Body of pancreas (tissue), 4 donors: ENCODE measurements at regions not wholly inside any gene's neighbourhood (a gene's known extent, or its start where the extent isn't known, plus 50 kb on each side); places are given as distances from the start of the nearest gene placed in this dataset.

Experiments
- ATAC-seq: fragments of 150-250 bp; one replicate; pipeline ENCODE4 v1.9.1; 2016
- DNase-seq, 4 donors: peaks; one replicate each; pipeline ENCODE4 v3.0.0-alpha.2; 2019
- H3K27ac ChIP-seq, 4 donors: fragments of 200-600 bp; sonication (generic); 1 replicate in 3 of 4; 2 replicates in 1 of 4; pipeline versions ENCODE4 v1.5.1 to v1.6.1; 2016 to 2019; ENCODE audit warnings: mild to moderate bottlenecking in 1 of 4, mixed read lengths in 1 of 4, moderate library complexity in 1 of 4
- H3K27me3 ChIP-seq, 2 donors: fragments of 200-600 bp; sonication (generic); one replicate each; pipeline ENCODE4 v1.6.0; 2016; ENCODE audit warnings: mild to moderate bottlenecking in 1 of 2
- H3K36me3 ChIP-seq, 2 donors: fragments of 200-600 bp; sonication (generic); replicated peaks in 1 of 2; 2 replicates each; pipeline ENCODE4 v1.5.1; 2016; ENCODE audit warnings: low read depth in 2 of 2; ENCODE audit not compliant: insufficient read depth in 1 of 2
- H3K4me1 ChIP-seq: fragments of 200-600 bp; sonication (generic); one replicate; pipeline ENCODE4 v1.6.0; 2016
- H3K4me3 ChIP-seq, 2 donors: fragments of 200-600 bp; sonication (generic); 1 replicate in 1 of 2; 2 replicates in 1 of 2; pipeline ENCODE4 v1.5.1; 2016 to 2019
- H3K9me3 ChIP-seq, 3 donors: fragments of 200-600 bp; sonication (generic); 1 replicate in 2 of 3; 2 replicates in 1 of 3; pipeline ENCODE4 v1.5.1; 2016
- POLR2A ChIP-seq, 3 donors: fragments of 450-650 bp; IDR thresholded peaks; one replicate each; pipeline ENCODE4 v1.6.1; 2016; ENCODE audit warnings: antibody characterized with exemption in 3 of 3, mild to moderate bottlenecking in 2 of 3
- WGBS, 2 donors: methylation state at CpG; one replicate each; pipeline ENCODE4 v1.1.5; 2017; 5-methylcytosine and 5-hydroxymethylcytosine counted together
- intact Hi-C: fragments of 100-400 bp; cut with DNase I; formaldehyde crosslinking; loops from one replicate; pipeline ENCODE4 v1.15.1; 2023
- TF ChIP-seq, protein P1 (sequence below), 7 experiments: fragments of 450-650 bp in 4 of 7; fragments of 200-600 bp in 3 of 7; sonication (generic) in 3 of 7; IDR thresholded peaks; one replicate each; pipeline ENCODE4 v1.5.1; 2016 to 2019; ENCODE audit warnings: antibody characterized with exemption in 7 of 7

DNA sequence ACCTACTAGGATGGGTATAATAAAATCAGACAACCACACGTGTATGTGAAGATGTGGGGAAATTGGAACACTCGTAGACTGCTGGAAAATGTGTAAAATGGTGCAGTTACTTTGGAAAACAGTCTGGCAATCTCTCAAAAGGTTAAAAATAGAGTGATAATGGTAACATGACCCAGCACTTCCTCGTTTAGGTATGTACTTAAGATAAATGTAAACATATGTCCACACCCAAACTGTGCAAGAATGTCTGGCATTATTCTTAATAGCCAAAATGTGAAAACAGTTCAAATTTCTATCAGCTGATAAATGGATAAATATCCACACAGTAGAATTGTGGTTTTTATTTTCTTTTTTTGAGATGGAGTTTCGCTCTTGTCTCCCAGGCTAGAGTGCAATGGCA lies 272.8 kb downstream of the ZNF248 start:
- Histone ChIP-seq H3K9me3 (no peaks in the 10 kb centered on the region), H3K4me1 (no peaks in the 10 kb centered on the region), H3K4me3 (no peak overlapping the region), H3K27ac (no peak overlapping the region), H3K27me3 (no peaks in the 10 kb centered on the region), H3K36me3 (no peaks in the 10 kb centered on the region)
- intact Hi-C loops: no loop called here
- no peak for TF ChIP-seq POLR2A (IDR thresholded peaks at IDR 0.05)
- TF ChIP-seq, protein P1, sequence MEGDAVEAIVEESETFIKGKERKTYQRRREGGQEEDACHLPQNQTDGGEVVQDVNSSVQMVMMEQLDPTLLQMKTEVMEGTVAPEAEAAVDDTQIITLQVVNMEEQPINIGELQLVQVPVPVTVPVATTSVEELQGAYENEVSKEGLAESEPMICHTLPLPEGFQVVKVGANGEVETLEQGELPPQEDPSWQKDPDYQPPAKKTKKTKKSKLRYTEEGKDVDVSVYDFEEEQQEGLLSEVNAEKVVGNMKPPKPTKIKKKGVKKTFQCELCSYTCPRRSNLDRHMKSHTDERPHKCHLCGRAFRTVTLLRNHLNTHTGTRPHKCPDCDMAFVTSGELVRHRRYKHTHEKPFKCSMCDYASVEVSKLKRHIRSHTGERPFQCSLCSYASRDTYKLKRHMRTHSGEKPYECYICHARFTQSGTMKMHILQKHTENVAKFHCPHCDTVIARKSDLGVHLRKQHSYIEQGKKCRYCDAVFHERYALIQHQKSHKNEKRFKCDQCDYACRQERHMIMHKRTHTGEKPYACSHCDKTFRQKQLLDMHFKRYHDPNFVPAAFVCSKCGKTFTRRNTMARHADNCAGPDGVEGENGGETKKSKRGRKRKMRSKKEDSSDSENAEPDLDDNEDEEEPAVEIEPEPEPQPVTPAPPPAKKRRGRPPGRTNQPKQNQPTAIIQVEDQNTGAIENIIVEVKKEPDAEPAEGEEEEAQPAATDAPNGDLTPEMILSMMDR (IDR thresholded peaks at IDR 0.05): no peak
- no peak for ATAC-seq
- 21 to 25% methylated on average over 4 of the region's 4 CpGs for WGBS, 2 donors
- DNase-seq: no peak

DNA sequence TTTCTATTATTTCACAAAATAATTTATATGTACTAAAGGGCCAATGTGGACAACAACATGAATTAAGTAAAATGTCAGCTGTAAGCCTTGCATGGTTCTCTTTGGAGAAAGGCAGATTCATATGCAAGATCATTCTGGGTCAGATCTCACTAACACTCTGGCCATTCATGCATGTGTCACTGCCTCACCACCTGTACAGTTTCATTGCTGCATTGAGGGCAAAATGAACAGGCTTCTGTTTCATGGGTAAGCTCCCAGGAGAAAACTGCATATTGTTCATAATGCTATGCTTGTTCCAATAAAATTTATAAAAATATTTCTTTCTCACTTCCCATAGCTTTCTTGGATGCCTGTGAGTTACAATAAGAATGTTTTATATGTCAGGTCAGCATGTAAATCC lies 275.2 kb downstream of the ZNF248 start:
- Histone ChIP-seq H3K4me1 (no peaks in the 10 kb centered on the region), H3K9me3 (no peaks in the 10 kb centered on the region), H3K27ac (no peak overlapping the region), H3K27me3 (no peaks in the 10 kb centered on the region), H3K36me3 (no peaks in the 10 kb centered on the region), H3K4me3 (no peak overlapping the region)
- intact Hi-C loops: no loop called here
- DNase-seq (no peak), ATAC-seq (no peak)
- TF ChIP-seq, protein P1 (IDR thresholded peaks at IDR 0.05): no peak
- no peak for TF ChIP-seq POLR2A (IDR thresholded peaks at IDR 0.05)

DNA sequence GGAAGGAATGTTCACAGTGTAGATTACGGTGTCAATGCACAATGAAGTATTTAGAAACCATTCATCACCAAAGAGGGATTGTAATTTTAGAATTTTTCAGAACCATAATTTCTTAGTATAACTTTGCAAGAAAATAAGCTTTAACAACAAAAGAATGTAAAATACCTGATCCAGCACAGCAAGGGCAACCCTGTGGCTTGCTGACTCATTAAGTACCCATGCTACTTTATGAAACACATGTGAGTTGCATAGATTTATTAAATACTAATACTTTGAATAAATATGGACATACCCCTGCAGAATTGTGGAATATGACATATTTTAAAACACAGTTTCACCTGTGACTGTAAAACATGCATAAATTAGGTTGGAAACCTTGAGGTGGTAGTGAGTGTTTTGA lies 281.3 kb downstream of the ZNF248 start:
- ATAC-seq (no peak), DNase-seq (no peak)
- intact Hi-C loops: no loop called here
- Histone ChIP-seq H3K27ac (no peak overlapping the region), H3K36me3 (no peaks in the 10 kb centered on the region), H3K4me3 (no peak overlapping the region), H3K9me3 (no peaks in the 10 kb centered on the region), H3K4me1 (no peaks in the 10 kb centered on the region), H3K27me3 (no peaks in the 10 kb centered on the region)
- TF ChIP-seq, protein P1 (IDR thresholded peaks at IDR 0.05): no peak
- TF ChIP-seq POLR2A (IDR thresholded peaks at IDR 0.05): no peak
- 41 to 68% methylated on average over 1 of the region's 1 CpG for WGBS, 2 donors

DNA sequence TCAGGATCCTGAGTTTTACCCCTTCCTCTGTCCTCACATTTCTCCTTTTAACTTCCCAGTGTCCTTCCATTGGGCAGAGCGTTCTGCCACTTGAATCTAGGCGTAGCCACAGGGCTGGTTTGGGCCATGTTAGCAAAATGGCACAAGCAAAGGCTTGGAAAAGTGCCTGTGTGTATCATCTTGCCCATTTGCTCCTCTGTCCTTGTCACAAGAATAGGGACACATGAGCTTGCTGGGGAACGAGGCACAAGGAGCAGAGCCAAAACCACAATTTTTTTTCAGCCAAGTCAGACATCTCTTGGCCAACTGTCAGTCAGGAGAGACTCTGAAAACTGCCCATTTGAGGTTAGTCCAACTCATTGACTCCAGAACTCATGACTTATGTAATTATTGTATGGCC lies 285.2 kb downstream of the ZNF248 start:
- Histone ChIP-seq H3K27me3 (no peaks in the 10 kb centered on the region), H3K4me1 (no peaks in the 10 kb centered on the region), H3K36me3 (no peaks in the 10 kb centered on the region), H3K27ac (no peak overlapping the region), H3K9me3 (no peaks in the 10 kb centered on the region), H3K4me3 (no peak overlapping the region)
- ATAC-seq (no peak), DNase-seq (no peak)
- intact Hi-C loops: no loop called here
- 24 to 36% methylated on average over 3 of the region's 3 CpGs for WGBS, 2 donors
- no peak for TF ChIP-seq POLR2A (IDR thresholded peaks at IDR 0.05)
- TF ChIP-seq, protein P1 (IDR thresholded peaks at IDR 0.05): no peak

DNA sequence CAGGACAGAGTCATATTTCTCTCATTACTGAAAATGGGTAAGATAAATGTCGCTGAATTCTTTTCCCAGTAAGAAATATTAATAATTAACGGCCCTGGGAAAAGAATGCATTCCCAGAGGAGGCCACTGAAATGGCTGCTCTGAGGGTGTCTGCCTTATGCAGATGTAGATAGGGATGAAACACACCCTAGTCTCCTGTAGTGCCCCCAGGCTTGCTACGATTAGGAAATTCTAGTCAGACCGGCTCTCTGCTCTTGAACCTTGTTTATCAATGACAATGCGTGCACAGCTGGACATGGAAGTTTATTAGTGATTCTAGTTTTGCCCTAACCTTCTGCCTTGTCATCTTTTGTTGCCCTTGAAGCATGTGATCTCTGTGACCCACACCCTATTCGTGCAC lies 291.1 kb downstream of the ZNF248 start:
- no peak for DNase-seq
- intact Hi-C loops: no loop called here
- Histone ChIP-seq H3K4me1 (no peaks in the 10 kb centered on the region), H3K36me3 (no peaks in the 10 kb centered on the region), H3K27me3 (no peaks in the 10 kb centered on the region), H3K4me3 (no peak overlapping the region), H3K27ac (no peak overlapping the region), H3K9me3 (no peaks in the 10 kb centered on the region)
- ATAC-seq: no peak
- 54 to 55% methylated on average over 6 of the region's 6 CpGs for WGBS, 2 donors
- TF ChIP-seq, protein P1 (IDR thresholded peaks at IDR 0.05): no peak
- no peak for TF ChIP-seq POLR2A (IDR thresholded peaks at IDR 0.05)
